ENCODE measurements at regions not wholly inside any gene's neighbourhood (a gene's known extent, or its start where the extent isn't known, plus 50 kb on each side); places are given as distances from the start of the nearest gene placed in this dataset.

GRCh38 chr21:29396951-29397455, 98.3 kb downstream of the BACH1 start:
- no peak for DNase-seq
- Mint-ChIP-seq H3K27me3 (ENCODE audit: unreplicated experiment) (no peaks in the 10 kb centered on the region), H3K9me3 (ENCODE audit: low read depth, unreplicated experiment) (peaks cover 10% of the 10 kb centered on the region), H3K36me3 (ENCODE audit: insufficient read depth, unreplicated experiment) (no peaks in the 10 kb centered on the region), H3K4me1 (ENCODE audit: low read depth, unreplicated experiment) (peaks cover 9% of the 10 kb centered on the region), H3K27ac (ENCODE audit: unreplicated experiment) (no peak overlapping the region), H3K4me3 (ENCODE audit: low read depth, unreplicated experiment) (no peak overlapping the region)
- BruUV-seq (replicated peaks) = no TSS peak
- no peak for TF ChIP-seq CTCF (IDR thresholded peaks at IDR 0.05; ENCODE audit: unreplicated experiment)
- CTCF ChIA-PET = no interaction called here
- intact Hi-C loops (cut with micrococcal nuclease; ENCODE audit: unreplicated experiment) = no loop called here

GRCh38 chr21:29403301-29403700, 104.6 kb downstream of the BACH1 start:
- CTCF ChIA-PET = no interaction called here
- no TSS peak for BruUV-seq (replicated peaks)

GRCh38 chr21:29403922-29404538, 105.3 kb downstream of the BACH1 start:
- intact Hi-C loops (cut with micrococcal nuclease; ENCODE audit: unreplicated experiment) = no loop called here

More at GRCh38 chr21:29403301-29403700, 104.6 kb downstream of the BACH1 start:
- no peak overlapping the region for H3K27ac Mint-ChIP-seq (ENCODE audit: unreplicated experiment)
- H3K9me3 Mint-ChIP-seq (ENCODE audit: low read depth, unreplicated experiment) = peaks cover 10% of the 10 kb centered on the region
- H3K27me3 Mint-ChIP-seq (ENCODE audit: unreplicated experiment) = no peaks in the 10 kb centered on the region
- TF ChIP-seq CTCF (IDR thresholded peaks at IDR 0.05; ENCODE audit: unreplicated experiment) = no peak
- H3K4me3 Mint-ChIP-seq (ENCODE audit: low read depth, unreplicated experiment) = no peak overlapping the region
- intact Hi-C loops (cut with micrococcal nuclease; ENCODE audit: unreplicated experiment) = no loop called here
- peaks cover 9% of the 10 kb centered on the region for H3K4me1 Mint-ChIP-seq (ENCODE audit: low read depth, unreplicated experiment)
- no peaks in the 10 kb centered on the region for H3K36me3 Mint-ChIP-seq (ENCODE audit: insufficient read depth, unreplicated experiment)
- no peak for DNase-seq

GRCh38 chr21:29405503-29406122, 106.9 kb downstream of the BACH1 start:
- CTCF ChIA-PET = no interaction called here
- Mint-ChIP-seq H3K9me3 (ENCODE audit: low read depth, unreplicated experiment) (peaks cover 2% of the 10 kb centered on the region), H3K4me1 (ENCODE audit: low read depth, unreplicated experiment) (peaks cover 9% of the 10 kb centered on the region), H3K27me3 (ENCODE audit: unreplicated experiment) (no peaks in the 10 kb centered on the region), H3K27ac (ENCODE audit: unreplicated experiment) (no peak overlapping the region), H3K4me3 (ENCODE audit: low read depth, unreplicated experiment) (no peak overlapping the region), H3K36me3 (ENCODE audit: insufficient read depth, unreplicated experiment) (no peaks in the 10 kb centered on the region)
- intact Hi-C loops (cut with micrococcal nuclease; ENCODE audit: unreplicated experiment) = no loop called here
- no TSS peak for BruUV-seq (replicated peaks)
- no peak for TF ChIP-seq CTCF (IDR thresholded peaks at IDR 0.05; ENCODE audit: unreplicated experiment)
- DNase-seq = no peak

More at GRCh38 chr21:29403922-29404538, 105.3 kb downstream of the BACH1 start:
- no peak overlapping the region for H3K27ac Mint-ChIP-seq (ENCODE audit: unreplicated experiment)
- TF ChIP-seq CTCF (IDR thresholded peaks at IDR 0.05; ENCODE audit: unreplicated experiment) = no peak
- DNase-seq = no peak
- peaks cover 9% of the 10 kb centered on the region for H3K4me1 Mint-ChIP-seq (ENCODE audit: low read depth, unreplicated experiment)
- CTCF ChIA-PET = interaction anchor here (0.6 kb wide), 1 partner anchor 43 kb away, joined by 3 read pairs; no protein-coding TSS in a partner anchor
- no peaks in the 10 kb centered on the region for H3K27me3 Mint-ChIP-seq (ENCODE audit: unreplicated experiment)
- H3K36me3 Mint-ChIP-seq (ENCODE audit: insufficient read depth, unreplicated experiment) = no peaks in the 10 kb centered on the region
- H3K4me3 Mint-ChIP-seq (ENCODE audit: low read depth, unreplicated experiment) = no peak overlapping the region
- no TSS peak for BruUV-seq (replicated peaks)
- peaks cover 6% of the 10 kb centered on the region for H3K9me3 Mint-ChIP-seq (ENCODE audit: low read depth, unreplicated experiment)
